GM19452 (cell line): ENCODE measurements at regions not wholly inside any gene's neighbourhood (a gene's known extent, or its start where the extent isn't known, plus 50 kb on each side); places are given as distances from the start of the nearest gene placed in this dataset.

Experiments used
- ATAC-seq: cut with Tn5 transposase; IDR thresholded peaks from one replicate; pipeline ENCODE4 v1.9.1; 2021; ENCODE audit not compliant: unreplicated experiment

DNA sequence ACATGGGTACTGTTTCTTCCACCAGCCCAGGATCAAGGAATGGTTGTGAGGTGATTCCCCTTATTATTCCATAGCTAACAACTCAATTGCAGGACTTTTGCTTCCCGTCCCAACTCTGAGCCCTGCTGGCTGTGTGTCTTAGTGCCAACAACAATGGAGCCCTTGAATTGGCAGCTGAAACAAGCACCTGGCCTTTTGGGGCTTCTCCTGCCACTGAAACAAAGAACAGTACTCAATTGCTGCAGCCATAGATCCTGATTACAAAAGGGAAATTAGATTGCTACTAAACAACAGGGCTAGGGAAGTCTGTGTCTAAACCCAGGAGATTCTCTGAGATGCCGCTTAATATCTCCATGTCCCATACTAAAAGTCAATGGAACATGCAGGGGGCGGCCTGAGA lies 61.3 kb upstream of the CARMIL1 start:
- no peak for ATAC-seq

GRCh38 chr6:25218346-25218745 lies 60.8 kb upstream of the CARMIL1 start:
- ATAC-seq = no peak

GRCh38 chr6:25219216-25219916 lies 59.8 kb upstream of the CARMIL1 start:
- ATAC-seq = no peak

- ATAC-seq = no peak
These were observed 59.3 kb upstream of the CARMIL1 start for GRCh38 chr6:25219917-25220278.

GRCh38 chr6:25220857-25221256 lies 58.3 kb upstream of the CARMIL1 start:
- ATAC-seq = no peak

- ATAC-seq = no peak
These were observed 57.0 kb upstream of the CARMIL1 start for GRCh38 chr6:25222006-25222678.

- ATAC-seq = no peak
These were observed 55.6 kb upstream of the CARMIL1 start for GRCh38 chr6:25223490-25223991.

- ATAC-seq = no peak
These were observed 54.9 kb upstream of the CARMIL1 start for GRCh38 chr6:25224242-25224641.

- no peak for ATAC-seq
These were observed 51.3 kb upstream of the CARMIL1 start for GRCh38 chr6:25227854-25228253.
